IMR-90 (cell line): ENCODE measurements at regions not wholly inside any gene's neighbourhood (a gene's known extent, or its start where the extent isn't known, plus 50 kb on each side); places are given as distances from the start of the nearest gene placed in this dataset.

Source experiments
- ATAC-seq: fragments of 200-7000 bp; cut with Tn5 transposase; 2 replicates; pipeline ENCODE4 v1.9.1; 2020; ENCODE audit warnings: low read depth, mild to moderate bottlenecking, moderate library complexity
- BruUV-seq: library from RNA; stranded (reverse); fragments of 400-500 nt; replicated peaks from 2 replicates; lab custom pipeline; 2021; lab: Mats Ljungman, UMichigan
- CTCF ChIA-PET: fragments of 300-600 bp; formaldehyde crosslinking; extraction: SDS; loops from one replicate; lab custom pipeline; 2021; ENCODE audit warnings: antibody characterized with exemption; lab: Yijun Ruan, JAX
- POLR2A ChIA-PET: fragments of 300-600 bp; sonication (Branson Sonifier 250); formaldehyde crosslinking; loops from one replicate; lab custom pipeline; 2022; ENCODE audit warnings: antibody characterized with exemption; ENCODE audit not compliant: unreplicated experiment; lab: Charles Lee
- DNase-seq: peaks from one replicate; pipeline ENCODE4 v3.0.0; 2013
- H2AFZ ChIP-seq: replicated peaks from 2 replicates; pipeline ENCODE3; 2013; ENCODE audit warnings: low read length, mild to moderate bottlenecking; ENCODE audit not compliant: poor library complexity
- H2AK5ac ChIP-seq: 2 replicates; pipeline ENCODE4 v1.6.1; 2013; ENCODE audit warnings: low read depth, low read length, inconsistent platforms
- H2AK9ac ChIP-seq: replicated peaks from 2 replicates; pipeline ENCODE3; 2013; ENCODE audit warnings: mild to moderate bottlenecking, low read depth, low read length, moderate library complexity; ENCODE audit not compliant: poor library complexity
- H2BK120ac ChIP-seq: 2 replicates; pipeline ENCODE4 v1.6.1; 2013; ENCODE audit warnings: low read depth, low read length, inconsistent platforms
- H2BK15ac ChIP-seq: 3 replicates; pipeline ENCODE4 v1.6.1; 2013; ENCODE audit warnings: low read depth, low read length, inconsistent platforms
- H2BK20ac ChIP-seq: 2 replicates; pipeline ENCODE4 v1.6.1; 2013; ENCODE audit warnings: low read depth, mild to moderate bottlenecking, inconsistent platforms, low read length, moderate library complexity
- H2BK5ac ChIP-seq: 2 replicates; pipeline ENCODE4 v1.6.1; 2013; ENCODE audit warnings: mild to moderate bottlenecking, low read depth, low read length, inconsistent platforms; ENCODE audit not compliant: poor library complexity, severe bottlenecking
- H3K14ac ChIP-seq: replicated peaks from 2 replicates; pipeline ENCODE4 v1.6.1; 2013; ENCODE audit warnings: low read depth, low read length, inconsistent platforms
- H3K18ac ChIP-seq: 2 replicates; pipeline ENCODE4 v1.6.1; 2013; ENCODE audit warnings: low read depth, low read length, control low read depth
- H3K23ac ChIP-seq: 2 replicates; pipeline ENCODE4 v1.6.1; 2013; ENCODE audit warnings: low read depth, low read length, inconsistent platforms
- H3K27ac ChIP-seq: 2 replicates; pipeline ENCODE4 v1.5.1; 2013; ENCODE audit warnings: mild to moderate bottlenecking, control low read depth, low read length; ENCODE audit not compliant: insufficient read depth
- H3K27me3 ChIP-seq: 2 replicates; pipeline ENCODE4 v1.6.1; 2013; ENCODE audit warnings: low read length; ENCODE audit not compliant: control insufficient read depth, insufficient read depth
- H3K36me3 ChIP-seq: 2 replicates; pipeline ENCODE4 v1.6.1; 2013; ENCODE audit warnings: low read length, mixed read lengths; ENCODE audit not compliant: control insufficient read depth, insufficient read depth
- H3K4ac ChIP-seq: 2 replicates; pipeline ENCODE4 v1.6.1; 2013; ENCODE audit warnings: low read depth, low read length, inconsistent platforms
- H3K4me1 ChIP-seq: 2 replicates; pipeline ENCODE4 v1.6.1; 2013; ENCODE audit warnings: low read length, mixed read lengths; ENCODE audit not compliant: control insufficient read depth, insufficient read depth
- H3K4me2 ChIP-seq: 2 replicates; pipeline ENCODE4 v1.6.1; 2013; ENCODE audit warnings: low read depth, mild to moderate bottlenecking, control low read depth, low read length, moderate library complexity
- H3K4me3 ChIP-seq: 2 replicates; pipeline ENCODE4 v1.5.1; 2013; ENCODE audit warnings: low read depth, mild to moderate bottlenecking, control low read depth, low read length, moderate library complexity; ENCODE audit not compliant: insufficient read depth
- H3K56ac ChIP-seq: 2 replicates; pipeline ENCODE4 v1.6.1; 2013; ENCODE audit warnings: low read length, inconsistent platforms; ENCODE audit not compliant: insufficient read depth; ENCODE audit errors: extremely low read depth
- H3K79me1 ChIP-seq, 2 experiments: 2 replicates each; pipeline ENCODE4 v1.6.1; 2013; ENCODE audit warnings: low read length in 2 of 2, inconsistent platforms in 1 of 2, low read depth in 1 of 2
- H3K9ac ChIP-seq: 2 replicates; pipeline ENCODE4 v1.6.1; 2013; ENCODE audit warnings: low read depth, low read length, control low read depth
- H3K9me1 ChIP-seq: 2 replicates; pipeline ENCODE4 v1.6.1; 2013; ENCODE audit warnings: low read length, inconsistent platforms; ENCODE audit not compliant: insufficient read depth
- H3K9me3 ChIP-seq: 2 replicates; pipeline ENCODE4 v1.6.1; 2013; ENCODE audit warnings: low read length; ENCODE audit not compliant: control insufficient read depth, insufficient read depth
- H4K20me1 ChIP-seq: 2 replicates; pipeline ENCODE4 v1.6.1; 2013; ENCODE audit warnings: low read length, inconsistent platforms; ENCODE audit not compliant: insufficient read depth
- H4K5ac ChIP-seq: 2 replicates; pipeline ENCODE4 v1.6.1; 2013; ENCODE audit warnings: mild to moderate bottlenecking, low read depth, low read length, control low read depth
- H4K8ac ChIP-seq, 2 experiments: 2 replicates each; pipeline ENCODE4 v1.6.1; 2013; ENCODE audit warnings: low read depth in 2 of 2, low read length in 2 of 2, control low read depth in 1 of 2, inconsistent platforms in 1 of 2
- H4K91ac ChIP-seq: 2 replicates; pipeline ENCODE4 v1.6.1; 2013; ENCODE audit warnings: low read depth, low read length, inconsistent platforms; ENCODE audit not compliant: insufficient read depth
- BHLHE40 ChIP-seq: fragments of 150-350 bp; IDR thresholded peaks from 2 replicates; pipeline ENCODE4 v1.6.1; 2016; ENCODE audit warnings: mild to moderate bottlenecking, low read depth, low read length
- CHD1 ChIP-seq: IDR thresholded peaks from 2 replicates; pipeline ENCODE4 v1.6.1; 2012; ENCODE audit warnings: low read depth, low read length, improper control_type of control experiment
- ELK1 ChIP-seq: fragments of 150-350 bp; IDR thresholded peaks from 2 replicates; pipeline ENCODE4 v1.6.1; 2016; ENCODE audit warnings: low read depth, mild to moderate bottlenecking, low read length, moderate library complexity, borderline replicate concordance
- MAFK ChIP-seq: IDR thresholded peaks from 2 replicates; pipeline ENCODE4 v1.6.1; 2012; ENCODE audit warnings: low read depth, low read length, improper control_type of control experiment
- NFE2L2 ChIP-seq: fragments of 150-350 bp; IDR thresholded peaks from 2 replicates; pipeline ENCODE4 v1.6.1; 2016; ENCODE audit warnings: low read depth, mild to moderate bottlenecking, low read length
- POLR2A ChIP-seq: IDR thresholded peaks from 2 replicates; pipeline ENCODE4 v1.6.1; 2012; ENCODE audit warnings: mild to moderate bottlenecking, low read depth, low read length
- WGBS, 2 experiments: methylation state at CpG; one replicate each; pipeline versions ENCODE4 v1.1.5 to v1.1.7; 2013; ENCODE audit warnings: missing lambda C conversion rate in 2 of 2; ENCODE audit not compliant: insufficient read length in 1 of 2; ENCODE audit errors: extremely low coverage in 2 of 2; 5-methylcytosine and 5-hydroxymethylcytosine counted together
- dilution Hi-C: fragments of 300-500 bp; cut with HindIII; formaldehyde crosslinking; loops from one replicate; pipeline ENCODE4 v1.14.3; 2018; ENCODE audit warnings: low sequenced_read_pairs; ENCODE audit not compliant: unreplicated experiment
- in situ Hi-C: fragments of 300-500 bp; cut with MboI; formaldehyde crosslinking; loops from 3 replicates; pipeline ENCODE4 v1.14.3; 2019; ENCODE audit warnings: low sequenced_read_pairs, inconsistent platforms, mixed read lengths
- intact Hi-C: fragments of 100-400 bp; cut with micrococcal nuclease; formaldehyde crosslinking; loops from 2 replicates; pipeline ENCODE4 v1.10.0; 2022

- dilution Hi-C loops, result no loop called here
- H2AK9ac ChIP-seq, result no peak overlapping the region
- no peak overlapping the region for H3K14ac ChIP-seq
- ATAC-seq (no peak), DNase-seq (no peak)
- in situ Hi-C loops, result no loop called here
- no peak overlapping the region for H2BK120ac ChIP-seq
- no peak overlapping the region for H3K23ac ChIP-seq
- no peak overlapping the region for H3K4me3 ChIP-seq
- H2AK5ac ChIP-seq, result no peak overlapping the region
- no peak overlapping the region for H2BK5ac ChIP-seq
- BruUV-seq, result no TSS peak
- H3K27me3 ChIP-seq, result no peaks in the 10 kb centered on the region
- no peak overlapping the region for H4K5ac ChIP-seq
- H4K91ac ChIP-seq, result no peak overlapping the region
- no peak overlapping the region for H4K8ac ChIP-seq
- no peaks in the 10 kb centered on the region; the same call in 1 of the 2 replicates for H3K9me3 ChIP-seq
- H2BK15ac ChIP-seq, result no peak overlapping the region
- no peaks in the 10 kb centered on the region for H3K79me1 ChIP-seq
- no peak overlapping the region for H3K4me2 ChIP-seq
- peak; percentile 55 for TF ChIP-seq MAFK
- TF ChIP-seq BHLHE40, result no peak
- no peak for TF ChIP-seq CHD1
- no peak for TF ChIP-seq POLR2A
- TF ChIP-seq ELK1, result no peak
- TF ChIP-seq NFE2L2, result no peak
- H3K18ac ChIP-seq, result no peak overlapping the region
- no peaks in the 10 kb centered on the region for H3K36me3 ChIP-seq
- no peak overlapping the region for H3K4ac ChIP-seq
- no peaks in the 10 kb centered on the region for H3K4me1 ChIP-seq
- H2BK20ac ChIP-seq, result no peak overlapping the region
- no peak overlapping the region for H2AFZ ChIP-seq
- WGBS, 2 experiments, result no CpG with 5 or more reads among the region's 1 CpG
- no peaks in the 10 kb centered on the region for H3K9me1 ChIP-seq
- H3K27ac ChIP-seq, result no peak overlapping the region
- H3K9ac ChIP-seq, result no peak overlapping the region
- intact Hi-C loops, result no loop called here
- CTCF ChIA-PET, result no interaction called here
- POLR2A ChIA-PET, result no interaction called here
- H3K56ac ChIP-seq, result no peak overlapping the region
- no peaks in the 10 kb centered on the region for H4K20me1 ChIP-seq
These were observed 60.9 kb upstream of the PDE1C start for GRCh38 chr7:32131091-32131490.
